ENCODE measurements at regions not wholly inside any gene's neighbourhood (a gene's known extent, or its start where the extent isn't known, plus 50 kb on each side); places are given as distances from the start of the nearest gene placed in this dataset.

DNA sequence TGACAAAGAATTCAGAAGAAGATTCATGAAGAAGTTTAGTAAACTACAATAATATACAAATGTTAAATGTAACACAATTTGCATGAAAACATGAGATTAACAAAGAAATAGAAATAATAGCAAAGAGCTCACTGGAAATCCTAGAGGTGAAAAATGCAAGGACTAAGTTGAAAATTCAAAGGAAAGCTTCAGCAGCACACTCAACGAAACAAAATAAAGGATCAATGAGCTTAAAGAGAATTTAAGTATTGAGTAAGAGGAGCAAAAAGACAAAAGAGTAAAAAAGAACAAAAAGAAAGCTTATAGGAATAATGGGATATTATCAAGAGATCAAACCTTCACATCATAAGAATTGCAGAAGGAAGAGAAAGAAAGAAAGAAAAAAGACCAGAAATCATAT lies 583.8 kb upstream of the NECTIN3 start:
- no peak for DNase-seq
- no peaks in the 10 kb centered on the region for H3K4me1 ChIP-seq
- intact Hi-C loops (cut with micrococcal nuclease), result no loop called here
- no peaks in the 10 kb centered on the region for H3K27me3 ChIP-seq (ENCODE audit: low read depth)
- H3K36me3 ChIP-seq, result no peaks in the 10 kb centered on the region
- no peak overlapping the region for H3K27ac ChIP-seq (replicated peaks)
- peaks cover 76% of the 10 kb centered on the region for H3K9me3 ChIP-seq (replicated peaks)
- H3K4me3 ChIP-seq, result no peak overlapping the region
- TF ChIP-seq CTCF (IDR thresholded peaks at IDR 0.05; ENCODE audit: borderline replicate concordance), result no peak

GRCh38 chr3:110491413-110491812 lies 580.2 kb upstream of the NECTIN3 start:
- intact Hi-C loops (cut with micrococcal nuclease), result no loop called here
- TF ChIP-seq CTCF (IDR thresholded peaks at IDR 0.05; ENCODE audit: borderline replicate concordance), result no peak

DNA sequence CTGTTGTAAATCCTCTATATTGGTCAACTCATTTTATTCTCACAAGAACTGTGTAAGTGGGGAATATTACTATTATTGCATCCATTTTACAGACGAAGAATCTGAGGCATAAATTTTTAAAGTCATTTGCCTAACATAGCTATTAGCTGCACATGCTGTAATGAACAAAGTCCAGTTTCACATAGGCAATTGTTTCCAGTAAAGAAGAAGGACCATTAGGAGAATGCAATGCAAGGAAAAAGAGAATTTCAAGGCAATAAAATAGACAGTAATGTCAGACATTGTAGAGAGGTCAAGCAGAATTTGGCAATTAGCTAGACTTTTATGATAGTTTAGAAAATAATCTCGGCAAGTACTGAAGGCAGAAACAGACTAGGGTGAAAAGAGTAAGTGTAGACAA lies 578.7 kb upstream of the NECTIN3 start:
- Histone ChIP-seq H3K36me3 (no peaks in the 10 kb centered on the region), H3K27me3 (ENCODE audit: low read depth) (no peaks in the 10 kb centered on the region), H3K27ac (replicated peaks) (no peak overlapping the region), H3K4me3 (no peak overlapping the region), H3K4me1 (no peaks in the 10 kb centered on the region), H3K9me3 (replicated peaks) (peaks cover 27% of the 10 kb centered on the region)
- no peak for TF ChIP-seq CTCF (IDR thresholded peaks at IDR 0.05; ENCODE audit: borderline replicate concordance)
- intact Hi-C loops (cut with micrococcal nuclease), result no loop called here
- no peak for DNase-seq

More at GRCh38 chr3:110491413-110491812, 580.2 kb upstream of the NECTIN3 start:
- H3K27me3 ChIP-seq (ENCODE audit: low read depth), result no peaks in the 10 kb centered on the region
- H3K27ac ChIP-seq (replicated peaks), result no peak overlapping the region
- no peaks in the 10 kb centered on the region for H3K36me3 ChIP-seq
- no peak for DNase-seq
- peaks cover 41% of the 10 kb centered on the region for H3K9me3 ChIP-seq (replicated peaks)
- H3K4me1 ChIP-seq, result no peaks in the 10 kb centered on the region
- no peak overlapping the region for H3K4me3 ChIP-seq

DNA sequence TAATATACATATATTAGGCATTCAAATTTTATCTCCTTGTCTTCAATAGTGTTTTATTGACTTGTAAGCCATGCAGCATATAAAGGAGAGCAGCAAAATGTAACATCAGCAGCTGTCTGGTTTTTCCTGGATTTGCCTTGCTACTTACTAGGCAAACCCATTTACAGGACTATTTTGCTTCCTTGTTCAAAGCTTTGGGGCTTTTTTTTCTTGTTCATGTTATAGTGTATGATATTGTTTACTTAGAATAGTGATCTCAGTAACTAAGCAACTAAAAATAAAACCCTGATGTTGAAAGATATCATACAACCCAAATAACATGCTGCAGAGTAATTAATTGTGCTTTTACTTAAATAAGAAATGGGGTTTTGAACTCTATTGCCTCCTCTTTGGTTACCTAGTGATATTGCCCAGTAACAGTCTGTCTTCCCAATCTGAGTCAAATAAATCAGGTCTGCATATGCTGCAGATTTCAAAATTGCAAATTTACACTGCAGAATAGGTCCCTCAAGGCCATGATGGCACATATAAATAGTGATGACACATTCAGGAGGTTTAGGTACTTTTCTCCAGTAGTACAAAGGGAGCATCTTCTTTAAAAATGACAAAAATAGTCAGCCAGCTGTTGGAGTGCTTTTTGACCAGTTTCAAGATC lies 578.1 kb upstream of the NECTIN3 start:
- Histone ChIP-seq H3K4me3 (no peak overlapping the region), H3K27ac (replicated peaks) (no peak overlapping the region), H3K9me3 (replicated peaks) (peaks cover 20% of the 10 kb centered on the region), H3K4me1 (no peaks in the 10 kb centered on the region), H3K36me3 (no peaks in the 10 kb centered on the region), H3K27me3 (ENCODE audit: low read depth) (no peaks in the 10 kb centered on the region)
- no peak for DNase-seq
- intact Hi-C loops (cut with micrococcal nuclease), result no loop called here
- no peak for TF ChIP-seq CTCF (IDR thresholded peaks at IDR 0.05; ENCODE audit: borderline replicate concordance)

DNA sequence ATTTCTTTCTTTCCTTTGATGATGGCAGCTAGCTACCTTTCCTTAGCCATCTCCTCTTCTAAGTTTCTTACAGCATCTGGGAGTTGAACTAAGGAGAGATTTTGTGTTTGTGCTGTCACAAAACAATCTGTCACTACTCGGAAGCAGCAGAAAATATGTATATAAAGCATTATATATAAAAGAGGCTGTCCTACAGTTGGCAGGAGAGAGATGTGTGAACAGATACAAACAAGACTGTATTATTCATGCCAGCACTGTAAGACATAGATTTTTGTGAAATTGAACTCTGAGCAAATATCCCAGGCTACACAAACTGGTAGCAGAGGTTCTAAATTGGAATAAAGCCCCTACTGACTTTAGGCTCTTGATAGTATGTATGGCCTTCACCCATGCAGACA lies 577.5 kb upstream of the NECTIN3 start:
- H3K27me3 ChIP-seq (ENCODE audit: low read depth), result no peaks in the 10 kb centered on the region
- H3K4me3 ChIP-seq, result no peak overlapping the region
- no peaks in the 10 kb centered on the region for H3K4me1 ChIP-seq
- TF ChIP-seq CTCF (IDR thresholded peaks at IDR 0.05; ENCODE audit: borderline replicate concordance), result no peak
- no peaks in the 10 kb centered on the region for H3K36me3 ChIP-seq
- H3K27ac ChIP-seq (replicated peaks), result no peak overlapping the region
- DNase-seq, result no peak
- peaks cover 14% of the 10 kb centered on the region for H3K9me3 ChIP-seq (replicated peaks)
- intact Hi-C loops (cut with micrococcal nuclease), result no loop called here
